ENCODE measurements at regions not wholly inside any gene's neighbourhood (a gene's known extent, or its start where the extent isn't known, plus 50 kb on each side); places are given as distances from the start of the nearest gene placed in this dataset.

DNA sequence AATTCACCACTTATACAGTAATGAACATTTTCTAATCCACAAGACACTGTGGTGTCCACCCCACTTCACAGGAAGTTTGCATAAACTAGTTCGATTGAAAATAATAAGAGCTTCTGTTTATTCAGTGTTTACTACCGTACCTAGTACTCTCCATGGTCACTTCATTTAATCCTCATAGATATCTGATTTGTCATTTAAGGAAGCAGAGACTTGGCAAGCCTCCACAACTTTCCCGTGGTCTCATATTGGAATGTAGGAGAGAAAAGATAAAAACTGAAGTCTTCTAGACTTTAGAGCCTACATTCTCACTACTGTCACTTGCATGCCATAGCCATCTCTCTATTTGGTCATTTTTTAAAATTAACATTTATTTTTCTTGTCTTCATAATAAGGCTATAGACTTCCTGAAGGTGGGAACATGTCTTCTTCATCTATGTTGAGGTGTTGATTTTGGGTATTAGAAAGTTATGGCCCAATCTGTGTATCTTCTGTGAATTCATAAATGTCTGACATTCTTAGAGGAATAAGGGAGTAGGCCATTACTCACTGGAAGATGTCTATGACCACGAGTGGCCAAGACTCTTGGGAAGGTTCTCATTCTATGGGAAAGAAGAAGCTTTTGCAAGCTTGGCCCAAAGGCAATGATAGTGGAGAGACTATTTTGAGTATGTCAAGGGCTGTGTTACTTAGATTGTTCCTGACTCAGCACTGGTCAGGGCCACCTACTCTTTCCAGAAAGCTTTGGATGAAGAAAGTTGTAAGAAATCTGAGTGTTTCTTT lies 423.7 kb downstream of the LRIG3 start:
- ChIA-PET POLR2A (no interaction called here), CTCF (no interaction called here)
- no peak overlapping the region for H3K4me3 ChIP-seq (ENCODE audit: low read depth, low read length)
- H3K9me3 ChIP-seq (ENCODE audit: control insufficient read depth, insufficient read depth, low read length): no peaks in the 10 kb centered on the region
- H3K27me3 ChIP-seq (ENCODE audit: control insufficient read depth, insufficient read depth, low read length): no peaks in the 10 kb centered on the region
- TF ChIP-seq, protein P1, sequence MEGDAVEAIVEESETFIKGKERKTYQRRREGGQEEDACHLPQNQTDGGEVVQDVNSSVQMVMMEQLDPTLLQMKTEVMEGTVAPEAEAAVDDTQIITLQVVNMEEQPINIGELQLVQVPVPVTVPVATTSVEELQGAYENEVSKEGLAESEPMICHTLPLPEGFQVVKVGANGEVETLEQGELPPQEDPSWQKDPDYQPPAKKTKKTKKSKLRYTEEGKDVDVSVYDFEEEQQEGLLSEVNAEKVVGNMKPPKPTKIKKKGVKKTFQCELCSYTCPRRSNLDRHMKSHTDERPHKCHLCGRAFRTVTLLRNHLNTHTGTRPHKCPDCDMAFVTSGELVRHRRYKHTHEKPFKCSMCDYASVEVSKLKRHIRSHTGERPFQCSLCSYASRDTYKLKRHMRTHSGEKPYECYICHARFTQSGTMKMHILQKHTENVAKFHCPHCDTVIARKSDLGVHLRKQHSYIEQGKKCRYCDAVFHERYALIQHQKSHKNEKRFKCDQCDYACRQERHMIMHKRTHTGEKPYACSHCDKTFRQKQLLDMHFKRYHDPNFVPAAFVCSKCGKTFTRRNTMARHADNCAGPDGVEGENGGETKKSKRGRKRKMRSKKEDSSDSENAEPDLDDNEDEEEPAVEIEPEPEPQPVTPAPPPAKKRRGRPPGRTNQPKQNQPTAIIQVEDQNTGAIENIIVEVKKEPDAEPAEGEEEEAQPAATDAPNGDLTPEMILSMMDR (IDR thresholded peaks at IDR 0.05; ENCODE audit: low read depth, low read length): no peak
- DNase-seq (ENCODE audit: low read depth, low spot score): no peak
- no peak overlapping the region for H3K27ac ChIP-seq (ENCODE audit: low read depth, low read length)

DNA sequence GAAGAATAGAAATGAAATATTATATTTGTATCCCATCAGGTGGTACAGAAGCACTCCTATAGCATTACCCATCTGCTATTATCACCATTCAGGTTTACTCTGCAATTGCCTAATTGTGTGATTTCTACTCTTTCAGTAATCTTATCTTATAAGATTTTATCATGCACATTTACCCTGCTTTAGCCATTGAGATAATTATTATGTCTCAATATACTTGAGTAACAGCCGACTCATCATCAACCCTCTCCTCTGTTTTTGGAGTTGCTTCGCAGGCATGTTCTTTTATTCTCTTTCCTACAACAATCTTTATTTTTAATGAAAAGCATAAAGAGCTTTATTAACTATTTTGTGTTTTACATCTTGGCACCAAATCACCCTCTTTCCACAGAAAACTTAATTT lies 419.9 kb downstream of the LRIG3 start:
- H3K4me3 ChIP-seq (ENCODE audit: low read depth, low read length): no peak overlapping the region
- POLR2A ChIA-PET: no interaction called here
- CTCF ChIA-PET: no interaction called here
- no peaks in the 10 kb centered on the region for H3K27me3 ChIP-seq (ENCODE audit: control insufficient read depth, insufficient read depth, low read length)
- no peaks in the 10 kb centered on the region for H3K9me3 ChIP-seq (ENCODE audit: control insufficient read depth, insufficient read depth, low read length)
- TF ChIP-seq, protein P1 (IDR thresholded peaks at IDR 0.05; ENCODE audit: low read depth, low read length): no peak
- H3K27ac ChIP-seq (ENCODE audit: low read depth, low read length): no peak overlapping the region
- DNase-seq (ENCODE audit: low read depth, low spot score): no peak

DNA sequence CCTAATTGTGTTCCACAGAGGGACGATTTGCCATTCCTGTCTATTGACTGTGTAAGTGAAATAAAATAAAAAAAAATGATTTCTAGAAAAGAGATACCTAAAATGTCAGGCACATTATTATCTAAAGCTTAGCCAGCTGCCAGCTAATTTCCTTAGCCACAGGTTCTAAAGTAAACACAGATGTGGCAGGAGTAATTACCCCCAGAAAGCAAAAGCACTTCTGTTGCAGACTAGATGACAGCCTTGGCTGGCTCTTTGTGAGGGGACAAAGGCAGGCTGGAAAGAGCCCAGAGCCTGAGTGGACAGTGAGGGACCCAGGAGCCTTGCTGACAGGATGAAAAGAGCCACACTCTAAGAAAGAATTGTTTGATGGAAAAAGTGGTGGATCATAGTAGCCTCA lies 418.1 kb downstream of the LRIG3 start:
- Histone ChIP-seq H3K4me3 (ENCODE audit: low read depth, low read length) (no peak overlapping the region), H3K9me3 (ENCODE audit: control insufficient read depth, insufficient read depth, low read length) (no peaks in the 10 kb centered on the region), H3K27ac (ENCODE audit: low read depth, low read length) (no peak overlapping the region), H3K27me3 (ENCODE audit: control insufficient read depth, insufficient read depth, low read length) (no peaks in the 10 kb centered on the region)
- TF ChIP-seq, protein P1 (IDR thresholded peaks at IDR 0.05; ENCODE audit: low read depth, low read length): no peak
- POLR2A ChIA-PET: no interaction called here
- CTCF ChIA-PET: no interaction called here
- no peak for DNase-seq (ENCODE audit: low read depth, low spot score)

DNA sequence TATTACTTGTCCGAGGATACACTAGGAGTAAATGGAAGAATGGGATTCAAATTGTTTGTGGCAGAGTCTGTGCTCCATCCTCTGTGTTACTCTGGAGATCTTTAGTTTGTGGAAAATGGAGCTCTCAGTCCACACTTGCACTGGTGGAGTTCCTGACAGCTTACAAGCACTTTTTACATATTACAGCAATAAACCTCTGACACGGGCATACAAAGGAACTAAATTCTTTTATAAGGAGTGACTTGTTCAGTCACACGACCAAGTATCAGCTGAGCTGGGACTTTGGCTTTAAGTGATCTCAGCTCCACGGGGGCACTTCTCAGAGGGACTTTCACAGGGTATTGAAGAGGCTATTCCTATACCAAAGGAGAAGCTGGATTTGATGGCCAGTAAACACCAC lies 417.5 kb downstream of the LRIG3 start:
- no peak overlapping the region for H3K4me3 ChIP-seq (ENCODE audit: low read depth, low read length)
- DNase-seq (ENCODE audit: low read depth, low spot score): no peak
- CTCF ChIA-PET: interaction anchor here (0.5 kb wide), 1 partner anchor 459 kb away, joined by 4 read pairs; no protein-coding TSS in a partner anchor
- H3K27ac ChIP-seq (ENCODE audit: low read depth, low read length): no peak overlapping the region
- POLR2A ChIA-PET: no interaction called here
- H3K9me3 ChIP-seq (ENCODE audit: control insufficient read depth, insufficient read depth, low read length): no peaks in the 10 kb centered on the region
- TF ChIP-seq, protein P1 (IDR thresholded peaks at IDR 0.05; ENCODE audit: low read depth, low read length): no peak
- H3K27me3 ChIP-seq (ENCODE audit: control insufficient read depth, insufficient read depth, low read length): no peaks in the 10 kb centered on the region

DNA sequence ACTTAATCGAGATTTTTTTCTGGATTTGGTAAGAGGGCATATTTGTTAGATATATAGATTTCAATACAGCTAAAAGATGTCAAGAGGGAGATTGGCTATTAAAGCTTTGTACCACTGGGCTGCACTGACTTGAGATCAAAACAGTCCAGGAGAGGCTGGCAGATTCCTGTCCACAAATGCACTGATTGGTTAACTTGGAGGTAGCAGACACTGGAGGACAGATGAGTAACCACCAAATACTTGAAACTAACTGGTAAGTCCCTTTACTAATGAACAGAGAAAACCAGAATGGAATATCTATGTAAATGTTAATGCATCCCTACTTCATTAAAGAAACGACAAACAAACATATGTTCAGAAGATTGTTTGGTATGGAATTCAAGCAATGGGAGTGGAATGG lies 416.6 kb downstream of the LRIG3 start:
- Histone ChIP-seq H3K4me3 (ENCODE audit: low read depth, low read length) (no peak overlapping the region), H3K9me3 (ENCODE audit: control insufficient read depth, insufficient read depth, low read length) (no peaks in the 10 kb centered on the region), H3K27me3 (ENCODE audit: control insufficient read depth, insufficient read depth, low read length) (no peaks in the 10 kb centered on the region), H3K27ac (ENCODE audit: low read depth, low read length) (no peak overlapping the region)
- CTCF ChIA-PET: no interaction called here
- no peak for DNase-seq (ENCODE audit: low read depth, low spot score)
- TF ChIP-seq, protein P1 (IDR thresholded peaks at IDR 0.05; ENCODE audit: low read depth, low read length): no peak
- POLR2A ChIA-PET: no interaction called here
